SU-DHL-6 (cell line): ENCODE measurements at regions not wholly inside any gene's neighbourhood (a gene's known extent, or its start where the extent isn't known, plus 50 kb on each side); places are given as distances from the start of the nearest gene placed in this dataset.

Experiments
- H2AFZ ChIP-seq: fragments of 200-600 bp; sonication (generic); 2 replicates; pipeline ENCODE4 v1.6.1; 2014; ENCODE audit warnings: low read depth, mild to moderate bottlenecking, moderate library complexity, mixed read lengths, antibody characterized with exemption, low read length; ENCODE audit not compliant: severe bottlenecking
- H3F3A ChIP-seq: fragments of 200-600 bp; shearing (Covaris generic); 2 replicates; pipeline ENCODE4 v1.6.0; 2016; ENCODE audit warnings: antibody characterized with exemption, mild to moderate bottlenecking; ENCODE audit not compliant: insufficient read depth
- H3K27ac ChIP-seq: fragments of 200-600 bp; sonication (generic); 2 replicates; pipeline ENCODE4 v1.5.1; 2016; ENCODE audit warnings: low read depth, mild to moderate bottlenecking, low read length, moderate library complexity, mixed read lengths
- H3K27me3 ChIP-seq: fragments of 200-600 bp; sonication (generic), shearing (Covaris generic); 2 replicates; pipeline ENCODE4 v1.6.0; 2014; ENCODE audit warnings: mild to moderate bottlenecking, low read length
- H3K36me3 ChIP-seq: fragments of 200-600 bp; sonication (generic); 2 replicates; pipeline ENCODE4 v1.6.1; 2014; ENCODE audit warnings: mild to moderate bottlenecking, low read length, mixed read lengths
- H3K4me2 ChIP-seq: fragments of 300-600, 200-600 bp; shearing (Covaris generic), sonication (generic); 2 replicates; pipeline ENCODE4 v1.6.0; 2014; ENCODE audit warnings: low read length, low read depth, mild to moderate bottlenecking; ENCODE audit not compliant: poor library complexity, severe bottlenecking
- H3K4me3 ChIP-seq: fragments of 200-600 bp; sonication (generic); 2 replicates; pipeline ENCODE4 v1.5.1; 2014; ENCODE audit warnings: antibody characterized with exemption, low read length, mild to moderate bottlenecking, mixed read lengths; ENCODE audit not compliant: insufficient read depth, poor library complexity, severe bottlenecking
- H3K79me2 ChIP-seq: fragments of 200-600 bp; sonication (generic); 2 replicates; pipeline ENCODE4 v1.6.1; 2014; ENCODE audit warnings: mild to moderate bottlenecking, low read length, moderate library complexity; ENCODE audit not compliant: insufficient read depth
- H3K9ac ChIP-seq: fragments of 200-600 bp; sonication (generic); 2 replicates; pipeline ENCODE4 v1.7.0; 2014; ENCODE audit warnings: mild to moderate bottlenecking, low read length
- H3K9me2 ChIP-seq: fragments of 200-600 bp; sonication (generic); replicated peaks from 2 replicates; pipeline ENCODE4 v1.6.1; 2014; ENCODE audit warnings: low read length; ENCODE audit not compliant: insufficient read depth
- H3K9me3 ChIP-seq: fragments of 200-600 bp; sonication (generic); 2 replicates; pipeline ENCODE4 v1.6.1; 2014; ENCODE audit warnings: low read length, mixed read lengths; ENCODE audit not compliant: insufficient read depth
- H4K20me1 ChIP-seq: fragments of 200-600 bp; sonication (generic); 2 replicates; pipeline ENCODE4 v1.6.1; 2014; ENCODE audit warnings: low read depth, mild to moderate bottlenecking, antibody characterized with exemption, low read length, moderate library complexity, mixed read lengths
- EZH2phosphoT487 ChIP-seq: fragments of 200-600 bp; sonication (generic), shearing (Covaris generic); conservative IDR thresholded peaks from 2 replicates; pipeline ENCODE4 v1.6.1; 2018; ENCODE audit warnings: mild to moderate bottlenecking, antibody characterized with exemption, low read length, moderate library complexity, mixed read lengths
- TF ChIP-seq, protein P1 (sequence below): fragments of 200-600 bp; sonication (generic); IDR thresholded peaks from one replicate; pipeline ENCODE4 v1.5.1; 2017; ENCODE audit warnings: antibody characterized with exemption, mild to moderate bottlenecking, low read length, moderate library complexity; ENCODE audit not compliant: insufficient read depth, poor library complexity, severe bottlenecking

DNA sequence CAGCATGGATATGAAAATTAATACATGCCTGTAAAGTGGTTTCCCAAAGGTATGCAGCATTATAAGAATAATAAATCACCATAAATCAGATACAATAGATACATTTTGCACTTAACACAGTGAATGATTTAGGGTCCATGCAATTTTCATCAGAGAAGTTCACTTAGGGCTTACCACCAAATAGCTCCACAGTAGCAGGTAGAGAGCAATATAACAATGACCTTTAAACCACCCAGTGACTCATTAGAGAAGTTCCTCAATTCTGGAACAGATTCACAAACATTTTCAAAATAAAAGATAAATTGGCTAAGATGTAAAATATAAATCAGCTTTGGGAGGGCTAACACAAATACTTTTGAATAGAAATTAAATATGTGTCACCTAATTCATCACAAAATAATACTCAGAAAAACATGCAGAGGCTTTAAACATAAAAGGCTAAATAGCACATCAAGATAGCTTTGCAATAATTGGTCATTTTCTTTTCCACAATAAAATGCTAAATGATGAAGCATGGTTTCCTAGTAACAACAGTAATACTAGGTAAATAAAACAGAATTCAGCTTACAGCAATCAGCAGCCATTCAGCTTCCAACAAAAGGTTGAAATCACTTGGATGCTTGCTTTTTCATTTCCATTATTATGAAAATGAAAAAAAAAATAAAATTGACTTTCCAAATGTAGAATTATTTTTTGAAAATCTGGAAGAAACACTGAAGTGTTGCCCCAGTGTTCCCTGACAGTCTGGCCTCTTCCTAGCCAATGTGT lies 84.3 kb upstream of the NBEA start:
- no peaks in the 10 kb centered on the region for H3K27me3 ChIP-seq
- H3K9me2 ChIP-seq = no peaks in the 10 kb centered on the region
- H3K36me3 ChIP-seq = no peaks in the 10 kb centered on the region
- no peaks in the 10 kb centered on the region for H3F3A ChIP-seq
- H4K20me1 ChIP-seq = no peaks in the 10 kb centered on the region
- TF ChIP-seq EZH2phosphoT487 = no peak
- TF ChIP-seq, protein P1, sequence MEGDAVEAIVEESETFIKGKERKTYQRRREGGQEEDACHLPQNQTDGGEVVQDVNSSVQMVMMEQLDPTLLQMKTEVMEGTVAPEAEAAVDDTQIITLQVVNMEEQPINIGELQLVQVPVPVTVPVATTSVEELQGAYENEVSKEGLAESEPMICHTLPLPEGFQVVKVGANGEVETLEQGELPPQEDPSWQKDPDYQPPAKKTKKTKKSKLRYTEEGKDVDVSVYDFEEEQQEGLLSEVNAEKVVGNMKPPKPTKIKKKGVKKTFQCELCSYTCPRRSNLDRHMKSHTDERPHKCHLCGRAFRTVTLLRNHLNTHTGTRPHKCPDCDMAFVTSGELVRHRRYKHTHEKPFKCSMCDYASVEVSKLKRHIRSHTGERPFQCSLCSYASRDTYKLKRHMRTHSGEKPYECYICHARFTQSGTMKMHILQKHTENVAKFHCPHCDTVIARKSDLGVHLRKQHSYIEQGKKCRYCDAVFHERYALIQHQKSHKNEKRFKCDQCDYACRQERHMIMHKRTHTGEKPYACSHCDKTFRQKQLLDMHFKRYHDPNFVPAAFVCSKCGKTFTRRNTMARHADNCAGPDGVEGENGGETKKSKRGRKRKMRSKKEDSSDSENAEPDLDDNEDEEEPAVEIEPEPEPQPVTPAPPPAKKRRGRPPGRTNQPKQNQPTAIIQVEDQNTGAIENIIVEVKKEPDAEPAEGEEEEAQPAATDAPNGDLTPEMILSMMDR = no peak
- no peaks in the 10 kb centered on the region for H3K79me2 ChIP-seq
- no peak overlapping the region for H3K9ac ChIP-seq
- no peak overlapping the region for H2AFZ ChIP-seq
- no peak overlapping the region for H3K27ac ChIP-seq
- H3K9me3 ChIP-seq = no peaks in the 10 kb centered on the region
- H3K4me2 ChIP-seq = no peak overlapping the region
- H3K4me3 ChIP-seq = no peak overlapping the region

GRCh38 chr13:34862311-34862710 lies 79.8 kb upstream of the NBEA start:
- no peaks in the 10 kb centered on the region for H3K27me3 ChIP-seq
- no peaks in the 10 kb centered on the region for H3K9me2 ChIP-seq
- H3K27ac ChIP-seq = no peak overlapping the region
- no peaks in the 10 kb centered on the region for H3F3A ChIP-seq
- H2AFZ ChIP-seq = no peak overlapping the region
- TF ChIP-seq, protein P1 = no peak
- TF ChIP-seq EZH2phosphoT487 = no peak
- no peak overlapping the region for H3K4me3 ChIP-seq
- H3K9me3 ChIP-seq = no peaks in the 10 kb centered on the region
- no peaks in the 10 kb centered on the region for H3K36me3 ChIP-seq
- H3K9ac ChIP-seq = no peak overlapping the region
- no peaks in the 10 kb centered on the region for H4K20me1 ChIP-seq
- H3K79me2 ChIP-seq = no peaks in the 10 kb centered on the region
- no peak overlapping the region for H3K4me2 ChIP-seq

DNA sequence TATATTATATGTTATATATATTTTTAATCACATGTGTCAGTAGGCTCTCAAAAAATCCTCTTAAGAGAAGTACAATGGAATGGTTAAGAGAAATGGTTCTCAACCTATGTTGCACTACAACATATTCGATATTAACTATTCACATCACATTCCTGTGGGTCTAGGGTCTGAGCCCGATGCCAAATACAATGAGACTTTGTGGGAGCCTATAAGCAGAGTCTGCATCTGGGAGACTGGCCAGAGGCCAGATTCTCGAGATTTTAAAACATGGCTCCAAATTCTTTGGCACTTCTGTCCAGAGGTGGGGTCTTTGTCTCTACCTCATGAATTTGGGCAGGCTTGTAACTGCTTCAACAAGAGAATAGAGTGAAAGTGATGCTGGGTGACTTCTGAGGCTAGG lies 79.4 kb upstream of the NBEA start:
- Histone ChIP-seq H2AFZ (no peak overlapping the region), H3K9me3 (no peaks in the 10 kb centered on the region), H3K36me3 (no peaks in the 10 kb centered on the region), H3F3A (no peaks in the 10 kb centered on the region), H3K9me2 (no peaks in the 10 kb centered on the region), H3K9ac (no peak overlapping the region), H3K4me3 (no peak overlapping the region), H3K27ac (no peak overlapping the region), H3K27me3 (no peaks in the 10 kb centered on the region), H3K4me2 (no peak overlapping the region), H4K20me1 (no peaks in the 10 kb centered on the region), H3K79me2 (no peaks in the 10 kb centered on the region)
- no peak for TF ChIP-seq EZH2phosphoT487
- TF ChIP-seq, protein P1 = no peak
